ENCODE measurements at regions not wholly inside any gene's neighbourhood (a gene's known extent, or its start where the extent isn't known, plus 50 kb on each side); places are given as distances from the start of the nearest gene placed in this dataset.
A peak's percentile ranks its signal among the peaks of the same experiment; 100 is the strongest.

DNA sequence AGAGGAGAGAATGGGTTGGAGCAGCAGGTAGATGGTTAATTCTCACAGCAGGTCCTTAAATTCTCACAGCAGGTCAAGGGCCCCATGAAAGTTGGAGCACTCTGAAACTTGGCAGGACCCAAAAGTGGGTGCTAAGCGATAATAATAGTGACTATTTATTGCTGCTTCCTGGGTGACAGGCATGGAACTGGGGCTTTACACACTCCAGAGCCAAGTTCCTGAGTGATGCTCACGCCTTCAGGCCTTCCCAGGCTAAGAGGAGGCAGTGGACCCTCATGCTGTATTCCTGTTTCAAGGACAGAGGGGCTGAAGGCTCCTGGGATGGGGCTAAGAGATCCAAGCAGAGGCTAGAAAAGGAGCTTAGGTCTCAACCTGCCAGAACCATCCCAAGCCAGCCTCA, 180.9 kb upstream of the VASH1 start:
- Histone ChIP-seq H3K27ac (no peak overlapping the region), H3K4me1 (peaks cover 0 to 14% (median 4%) of the 10 kb centered on the region in 9 donors), H3K36me3 (no peaks in the 10 kb centered on the region), H3K27me3 (no peaks in the 10 kb centered on the region), H3K9me3 (peaks cover 0 to 5% (median 0%) of the 10 kb centered on the region in 11 donors), H3K4me3 (no peak overlapping the region)
- 43 to 71% methylated on average over 2 of the region's 2 CpGs for WGBS, 2 donors
- peak in 1 of 2 donors; percentile 13 for DNase-seq
- peak in 3 of 8 donors; percentile 41 to 66 (median 63) for ATAC-seq
- TF ChIP-seq, protein P1, sequence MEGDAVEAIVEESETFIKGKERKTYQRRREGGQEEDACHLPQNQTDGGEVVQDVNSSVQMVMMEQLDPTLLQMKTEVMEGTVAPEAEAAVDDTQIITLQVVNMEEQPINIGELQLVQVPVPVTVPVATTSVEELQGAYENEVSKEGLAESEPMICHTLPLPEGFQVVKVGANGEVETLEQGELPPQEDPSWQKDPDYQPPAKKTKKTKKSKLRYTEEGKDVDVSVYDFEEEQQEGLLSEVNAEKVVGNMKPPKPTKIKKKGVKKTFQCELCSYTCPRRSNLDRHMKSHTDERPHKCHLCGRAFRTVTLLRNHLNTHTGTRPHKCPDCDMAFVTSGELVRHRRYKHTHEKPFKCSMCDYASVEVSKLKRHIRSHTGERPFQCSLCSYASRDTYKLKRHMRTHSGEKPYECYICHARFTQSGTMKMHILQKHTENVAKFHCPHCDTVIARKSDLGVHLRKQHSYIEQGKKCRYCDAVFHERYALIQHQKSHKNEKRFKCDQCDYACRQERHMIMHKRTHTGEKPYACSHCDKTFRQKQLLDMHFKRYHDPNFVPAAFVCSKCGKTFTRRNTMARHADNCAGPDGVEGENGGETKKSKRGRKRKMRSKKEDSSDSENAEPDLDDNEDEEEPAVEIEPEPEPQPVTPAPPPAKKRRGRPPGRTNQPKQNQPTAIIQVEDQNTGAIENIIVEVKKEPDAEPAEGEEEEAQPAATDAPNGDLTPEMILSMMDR (IDR thresholded peaks at IDR 0.05): no peak
- intact Hi-C loops (cut with DNase I): no loop called here

- ATAC-seq: no peak
- no peak overlapping the region for H3K4me3 ChIP-seq
- H3K27ac ChIP-seq: no peak overlapping the region
- no peaks in the 10 kb centered on the region for H3K27me3 ChIP-seq
- intact Hi-C loops (cut with DNase I): no loop called here
- TF ChIP-seq, protein P1 (IDR thresholded peaks at IDR 0.05): no peak
- H3K4me1 ChIP-seq: peaks cover 0 to 12% (median 4%) of the 10 kb centered on the region in 9 donors
- DNase-seq: no peak
- peaks cover 0 to 5% (median 0%) of the 10 kb centered on the region in 11 donors for H3K9me3 ChIP-seq
- no peaks in the 10 kb centered on the region for H3K36me3 ChIP-seq
- WGBS, 2 donors: 95 to 97% methylated on average over 1 of the region's 1 CpG
Observed at GRCh38 chr14:76580967-76581366, 180.3 kb upstream of the VASH1 start.

- H3K27me3 ChIP-seq: no peaks in the 10 kb centered on the region
- H3K4me3 ChIP-seq: no peak overlapping the region
- intact Hi-C loops (cut with DNase I): no loop called here
- ATAC-seq (no peak), DNase-seq (no peak)
- 86 to 100% methylated on average over 1 of the region's 1 CpG for WGBS, 2 donors
- H3K9me3 ChIP-seq: peaks cover 0 to 5% (median 0%) of the 10 kb centered on the region in 11 donors
- no peaks in the 10 kb centered on the region for H3K36me3 ChIP-seq
- TF ChIP-seq, protein P1 (IDR thresholded peaks at IDR 0.05): no peak
- H3K4me1 ChIP-seq: peaks cover 0 to 6% (median 2%) of the 10 kb centered on the region in 9 donors
- H3K27ac ChIP-seq: no peak overlapping the region
Observed at GRCh38 chr14:76581592-76581991, 179.7 kb upstream of the VASH1 start.

DNA sequence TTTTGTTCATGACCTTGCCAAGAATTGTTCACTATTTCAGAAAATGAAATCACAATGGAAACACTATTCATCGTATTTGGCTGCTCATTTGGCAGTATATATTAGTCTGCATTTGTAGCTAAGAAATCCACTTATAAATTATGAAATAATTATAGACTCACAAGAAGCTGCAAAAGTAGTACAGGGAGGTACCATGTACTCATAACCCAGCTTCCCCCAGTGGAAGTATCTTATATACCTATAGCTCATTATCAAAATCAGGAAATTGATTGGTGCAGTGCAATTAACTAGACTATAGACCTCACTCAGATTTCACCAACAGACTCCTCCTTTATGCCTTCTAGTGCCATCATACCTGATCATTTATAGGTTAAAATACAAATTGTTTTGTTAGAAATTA, 178.8 kb upstream of the VASH1 start:
- WGBS, 2 donors: 90 to 93% methylated on average over 1 of the region's 1 CpG
- no peak overlapping the region for H3K4me3 ChIP-seq
- peaks cover 0 to 4% (median 0%) of the 10 kb centered on the region in 9 donors for H3K4me1 ChIP-seq
- TF ChIP-seq, protein P1 (IDR thresholded peaks at IDR 0.05): no peak
- DNase-seq: no peak
- H3K27me3 ChIP-seq: no peaks in the 10 kb centered on the region
- intact Hi-C loops (cut with DNase I): no loop called here
- no peaks in the 10 kb centered on the region for H3K36me3 ChIP-seq
- H3K27ac ChIP-seq: no peak overlapping the region
- ATAC-seq: no peak
- peaks cover 0 to under 1% (median 0%) of the 10 kb centered on the region in 11 donors for H3K9me3 ChIP-seq
